Astrocyte (in vitro differentiated cells and primary cell): ENCODE measurements at regions not wholly inside any gene's neighbourhood (a gene's known extent, or its start where the extent isn't known, plus 50 kb on each side); places are given as distances from the start of the nearest gene placed in this dataset.

Source experiments
- CTCF ChIP-seq: IDR thresholded peaks from 2 replicates; pipeline ENCODE4 v1.5.1; 2011; ENCODE audit warnings: low read depth, mild to moderate bottlenecking, inconsistent platforms, low read length, moderate library complexity; ENCODE audit not compliant: insufficient read depth
- EZH2 ChIP-seq: IDR thresholded peaks from 2 replicates; pipeline ENCODE4 v1.6.1; 2012; ENCODE audit warnings: mild to moderate bottlenecking, low read length, inconsistent platforms; ENCODE audit not compliant: insufficient read depth

DNA sequence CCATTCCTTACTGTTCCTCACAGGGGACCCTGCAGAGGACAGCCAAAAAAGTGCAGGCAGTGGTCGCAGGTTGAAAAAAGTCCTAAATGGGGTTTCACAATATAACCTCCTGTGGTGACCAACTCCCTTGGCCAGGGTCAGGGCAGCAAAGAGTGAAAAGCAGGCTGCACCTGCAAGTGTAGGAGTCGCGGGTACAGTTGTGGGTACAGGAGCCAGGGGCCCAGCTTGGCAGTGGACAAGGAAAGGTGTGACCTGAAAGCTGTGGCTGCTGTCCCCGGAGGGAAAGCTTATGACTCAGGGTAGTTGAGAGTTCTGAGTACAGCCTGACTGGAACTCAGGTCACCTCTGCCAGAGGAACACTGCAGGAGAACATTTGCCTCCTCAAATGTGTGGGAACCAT is 1114.1 kb downstream of the ROBO2 start:
- no peak for TF ChIP-seq CTCF
- no peak for TF ChIP-seq EZH2
